Neural cell (in vitro differentiated cells): ENCODE measurements at regions not wholly inside any gene's neighbourhood (a gene's known extent, or its start where the extent isn't known, plus 50 kb on each side); places are given as distances from the start of the nearest gene placed in this dataset.

Source experiments
- H2AFZ ChIP-seq: fragments of 200-600, 300-800 bp; sonication (generic), shearing (Covaris generic); 2 replicates; pipeline ENCODE4 v1.6.0; 2014; ENCODE audit warnings: low read depth, mild to moderate bottlenecking, antibody characterized with exemption, low read length, moderate library complexity
- H3F3A ChIP-seq: fragments of 200-600 bp; shearing (Covaris generic); 2 replicates; pipeline ENCODE4 v1.6.1; 2016; ENCODE audit warnings: mild to moderate bottlenecking, moderate library complexity, mixed read lengths, antibody characterized with exemption, low read length; ENCODE audit not compliant: insufficient read depth, poor library complexity, severe bottlenecking
- H3K27ac ChIP-seq: fragments of 200-600, 300-800 bp; sonication (generic), shearing (Covaris generic); 2 replicates; pipeline ENCODE4 v1.5.1; 2014; ENCODE audit warnings: mild to moderate bottlenecking, low read length, moderate library complexity
- H3K27me3 ChIP-seq: fragments of 300-800, 200-600 bp; sonication (generic), shearing (Covaris generic); 2 replicates; pipeline ENCODE4 v1.6.0; 2014; ENCODE audit warnings: mild to moderate bottlenecking, low read depth, low read length, moderate library complexity; ENCODE audit not compliant: insufficient read depth
- H3K36me3 ChIP-seq: fragments of 300-800, 200-600 bp; sonication (generic), shearing (Covaris generic); 2 replicates; pipeline ENCODE4 v1.5.1; 2014; ENCODE audit warnings: mild to moderate bottlenecking, antibody characterized with exemption, low read length, moderate library complexity; ENCODE audit not compliant: insufficient read depth
- H3K4me2 ChIP-seq: fragments of 300-800, 200-600 bp; sonication (generic), shearing (Covaris generic); 2 replicates; pipeline ENCODE4 v1.6.0; 2014; ENCODE audit warnings: mild to moderate bottlenecking, low read length
- H3K4me3 ChIP-seq: fragments of 300-800, 200-600 bp; sonication (generic), shearing (Covaris generic); 2 replicates; pipeline ENCODE4 v1.5.1; 2014; ENCODE audit warnings: mild to moderate bottlenecking, low read length, moderate library complexity
- H3K79me2 ChIP-seq: fragments of 200-600 bp; shearing (Covaris generic); replicated peaks from 2 replicates; pipeline ENCODE4 v1.6.0; 2014; ENCODE audit warnings: mild to moderate bottlenecking, low read length, moderate library complexity; ENCODE audit not compliant: insufficient read depth
- H3K9ac ChIP-seq: fragments of 300-800, 200-600 bp; sonication (generic), shearing (Covaris generic); 2 replicates; pipeline ENCODE4 v1.6.1; 2016; ENCODE audit warnings: mild to moderate bottlenecking, low read length, mixed read lengths
- H3K9me2 ChIP-seq: fragments of 200-600 bp; shearing (Covaris generic); 2 replicates; pipeline ENCODE4 v1.6.1; 2016; ENCODE audit warnings: mild to moderate bottlenecking, low read length, mixed read lengths; ENCODE audit not compliant: insufficient read depth
- H3K9me3 ChIP-seq: fragments of 200-600, 300-800 bp; sonication (generic), shearing (Covaris generic); 2 replicates; pipeline ENCODE4 v1.6.1; 2016; ENCODE audit warnings: mild to moderate bottlenecking, mixed run types, low read length, moderate library complexity, mixed read lengths
- H4K20me1 ChIP-seq: fragments of 200-600 bp; shearing (Covaris generic); 2 replicates; pipeline ENCODE4 v1.6.1; 2016; ENCODE audit warnings: mild to moderate bottlenecking, mixed run types; ENCODE audit not compliant: insufficient read depth
- CTCF ChIP-seq: fragments of 450-650 bp; IDR thresholded peaks from 2 replicates; pipeline ENCODE4 v1.5.1; 2014; ENCODE audit warnings: antibody characterized with exemption, mild to moderate bottlenecking, moderate library complexity; ENCODE audit not compliant: poor library complexity, severe bottlenecking
- EP300 ChIP-seq: fragments of 450-650 bp; conservative IDR thresholded peaks from 2 replicates; pipeline ENCODE4 v1.6.1; 2014; ENCODE audit warnings: antibody characterized with exemption, mild to moderate bottlenecking, moderate library complexity; ENCODE audit not compliant: poor library complexity, severe bottlenecking
- EZH2 ChIP-seq: fragments of 200-600, 300-800 bp; shearing (Covaris generic), sonication (generic); IDR thresholded peaks from 2 replicates; pipeline ENCODE4 v1.6.1; 2014; ENCODE audit warnings: antibody characterized with exemption, low read length, borderline replicate concordance, mild to moderate bottlenecking; ENCODE audit not compliant: insufficient read depth, poor library complexity, severe bottlenecking
- MXI1 ChIP-seq: fragments of 450-650 bp; conservative IDR thresholded peaks from 2 replicates; pipeline ENCODE4 v1.6.1; 2014; ENCODE audit warnings: antibody characterized with exemption, mild to moderate bottlenecking; ENCODE audit not compliant: poor library complexity, severe bottlenecking
- POLR2AphosphoS5 ChIP-seq: IDR thresholded peaks from 2 replicates; pipeline ENCODE4 v1.6.1; 2012
- RAD21 ChIP-seq: fragments of 450-650 bp; conservative IDR thresholded peaks from 2 replicates; pipeline ENCODE4 v1.6.1; 2014; ENCODE audit warnings: antibody characterized with exemption, mild to moderate bottlenecking, moderate library complexity
- SMC3 ChIP-seq: fragments of 450-650 bp; conservative IDR thresholded peaks from 2 replicates; pipeline ENCODE4 v1.6.1; 2014; ENCODE audit warnings: antibody characterized with exemption, mild to moderate bottlenecking, moderate library complexity; ENCODE audit not compliant: poor library complexity
- TAF1 ChIP-seq: IDR thresholded peaks from 2 replicates; pipeline ENCODE4 v1.6.1; 2012; ENCODE audit warnings: low read depth
- TF ChIP-seq, protein P1 (sequence below): IDR thresholded peaks from 2 replicates; pipeline ENCODE4 v1.6.1; 2012; ENCODE audit warnings: borderline replicate concordance

DNA sequence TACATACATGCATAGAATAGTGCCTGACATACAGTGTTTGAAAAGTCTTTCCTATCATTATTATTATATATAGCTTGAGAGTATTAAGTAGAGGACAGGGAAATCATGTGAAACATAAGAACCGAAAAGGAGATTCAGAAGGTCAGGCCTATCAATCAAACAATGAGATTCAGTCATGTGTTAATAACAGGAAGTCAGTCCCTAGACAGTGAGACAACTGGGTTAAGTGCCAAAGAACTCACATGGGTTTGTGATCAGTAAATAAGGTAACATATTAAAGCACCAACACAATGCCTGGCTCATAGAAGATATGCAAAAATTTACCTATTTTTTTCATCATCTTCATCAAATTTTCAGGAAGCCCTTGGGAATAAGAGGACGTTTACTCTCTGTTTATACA, 174.3 kb upstream of the FAT3 start:
- H3K9ac ChIP-seq: no peak overlapping the region
- no peak overlapping the region for H3K4me2 ChIP-seq
- no peaks in the 10 kb centered on the region for H3K9me3 ChIP-seq
- H3K9me2 ChIP-seq: no peaks in the 10 kb centered on the region
- H4K20me1 ChIP-seq: no peaks in the 10 kb centered on the region
- H2AFZ ChIP-seq: no peak overlapping the region
- no peaks in the 10 kb centered on the region for H3F3A ChIP-seq
- no peak overlapping the region for H3K27ac ChIP-seq
- TF ChIP-seq EP300 (no peak), CTCF (no peak)
- H3K36me3 ChIP-seq: no peaks in the 10 kb centered on the region
- H3K27me3 ChIP-seq: no peaks in the 10 kb centered on the region
- no peaks in the 10 kb centered on the region for H3K79me2 ChIP-seq
- H3K4me3 ChIP-seq: no peak overlapping the region

DNA sequence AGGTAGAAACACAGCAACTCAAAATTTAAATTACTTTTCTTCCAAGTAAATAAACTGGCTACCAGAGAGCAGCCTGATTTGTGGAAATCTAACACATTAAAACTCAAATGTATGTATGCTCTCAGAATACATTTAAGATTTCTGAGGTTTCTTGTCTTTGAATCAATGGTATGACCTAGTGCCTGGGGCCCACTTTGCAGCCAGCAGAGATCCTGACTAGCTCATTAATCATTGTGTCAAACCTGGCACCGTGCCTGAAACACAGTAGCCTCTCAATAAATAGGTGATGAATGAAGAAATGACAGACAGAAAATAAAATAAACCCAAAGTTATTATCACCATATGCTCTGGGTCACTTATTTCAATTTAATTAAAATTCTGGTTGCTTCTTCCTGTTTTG, 176.2 kb upstream of the FAT3 start:
- Histone ChIP-seq H4K20me1 (no peaks in the 10 kb centered on the region), H3K9me3 (no peaks in the 10 kb centered on the region), H3K27ac (no peak overlapping the region), H3K4me2 (no peak overlapping the region), H3K79me2 (no peaks in the 10 kb centered on the region), H3K27me3 (no peaks in the 10 kb centered on the region), H3K4me3 (no peak overlapping the region), H3K9me2 (no peaks in the 10 kb centered on the region), H3K9ac (no peak overlapping the region), H3K36me3 (no peaks in the 10 kb centered on the region), H3F3A (no peaks in the 10 kb centered on the region), H2AFZ (no peak overlapping the region)
- TF ChIP-seq POLR2AphosphoS5: no peak
- TF ChIP-seq RAD21: no peak
- no peak for TF ChIP-seq MXI1
- TF ChIP-seq EZH2: no peak
- TF ChIP-seq, protein P1, sequence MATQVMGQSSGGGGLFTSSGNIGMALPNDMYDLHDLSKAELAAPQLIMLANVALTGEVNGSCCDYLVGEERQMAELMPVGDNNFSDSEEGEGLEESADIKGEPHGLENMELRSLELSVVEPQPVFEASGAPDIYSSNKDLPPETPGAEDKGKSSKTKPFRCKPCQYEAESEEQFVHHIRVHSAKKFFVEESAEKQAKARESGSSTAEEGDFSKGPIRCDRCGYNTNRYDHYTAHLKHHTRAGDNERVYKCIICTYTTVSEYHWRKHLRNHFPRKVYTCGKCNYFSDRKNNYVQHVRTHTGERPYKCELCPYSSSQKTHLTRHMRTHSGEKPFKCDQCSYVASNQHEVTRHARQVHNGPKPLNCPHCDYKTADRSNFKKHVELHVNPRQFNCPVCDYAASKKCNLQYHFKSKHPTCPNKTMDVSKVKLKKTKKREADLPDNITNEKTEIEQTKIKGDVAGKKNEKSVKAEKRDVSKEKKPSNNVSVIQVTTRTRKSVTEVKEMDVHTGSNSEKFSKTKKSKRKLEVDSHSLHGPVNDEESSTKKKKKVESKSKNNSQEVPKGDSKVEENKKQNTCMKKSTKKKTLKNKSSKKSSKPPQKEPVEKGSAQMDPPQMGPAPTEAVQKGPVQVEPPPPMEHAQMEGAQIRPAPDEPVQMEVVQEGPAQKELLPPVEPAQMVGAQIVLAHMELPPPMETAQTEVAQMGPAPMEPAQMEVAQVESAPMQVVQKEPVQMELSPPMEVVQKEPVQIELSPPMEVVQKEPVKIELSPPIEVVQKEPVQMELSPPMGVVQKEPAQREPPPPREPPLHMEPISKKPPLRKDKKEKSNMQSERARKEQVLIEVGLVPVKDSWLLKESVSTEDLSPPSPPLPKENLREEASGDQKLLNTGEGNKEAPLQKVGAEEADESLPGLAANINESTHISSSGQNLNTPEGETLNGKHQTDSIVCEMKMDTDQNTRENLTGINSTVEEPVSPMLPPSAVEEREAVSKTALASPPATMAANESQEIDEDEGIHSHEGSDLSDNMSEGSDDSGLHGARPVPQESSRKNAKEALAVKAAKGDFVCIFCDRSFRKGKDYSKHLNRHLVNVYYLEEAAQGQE: no peak
- TF ChIP-seq TAF1: no peak
- no peak for TF ChIP-seq EP300
- TF ChIP-seq CTCF: no peak
- TF ChIP-seq SMC3: no peak
